GM12891 (cell line): ENCODE measurements at regions not wholly inside any gene's neighbourhood (a gene's known extent, or its start where the extent isn't known, plus 50 kb on each side); places are given as distances from the start of the nearest gene placed in this dataset.
A peak's percentile ranks its signal among the peaks of the same experiment; 100 is the strongest.

Experiments used
- DNase-seq: peaks from one replicate; pipeline ENCODE4 v3.0.0; 2011; ENCODE audit warnings: low spot score; ENCODE audit not compliant: insufficient read length
- FAIRE-seq: peaks from 2 replicates; lab custom pipeline; 2011; peaks lifted over from hg19 to GRCh38; lab: Jason Lieb, UNC
- PAX5 ChIP-seq: IDR thresholded peaks from 2 replicates; pipeline ENCODE4 v1.6.1; 2011; ENCODE audit warnings: low read length, moderate library complexity, mild to moderate bottlenecking; ENCODE audit not compliant: insufficient read depth, severe bottlenecking
- POLR2A ChIP-seq: IDR thresholded peaks from 2 replicates; pipeline ENCODE4 v1.6.1; 2011; ENCODE audit warnings: low read depth, low read length, control low read depth
- POLR2AphosphoS5 ChIP-seq: IDR thresholded peaks from 2 replicates; pipeline ENCODE4 v1.6.1; 2011; ENCODE audit warnings: low read depth, low read length, control low read depth
- POU2F2 ChIP-seq: IDR thresholded peaks from 2 replicates; pipeline ENCODE4 v1.6.1; 2011; ENCODE audit warnings: low read depth, mild to moderate bottlenecking, control low read depth, low read length, moderate library complexity
- SPI1 ChIP-seq: IDR thresholded peaks from 2 replicates; pipeline ENCODE4 v1.6.1; 2011; ENCODE audit warnings: low read depth, low read length, control low read depth
- TAF1 ChIP-seq: IDR thresholded peaks from 2 replicates; pipeline ENCODE4 v1.6.1; 2011; ENCODE audit warnings: low read depth, low read length, control low read depth

DNA sequence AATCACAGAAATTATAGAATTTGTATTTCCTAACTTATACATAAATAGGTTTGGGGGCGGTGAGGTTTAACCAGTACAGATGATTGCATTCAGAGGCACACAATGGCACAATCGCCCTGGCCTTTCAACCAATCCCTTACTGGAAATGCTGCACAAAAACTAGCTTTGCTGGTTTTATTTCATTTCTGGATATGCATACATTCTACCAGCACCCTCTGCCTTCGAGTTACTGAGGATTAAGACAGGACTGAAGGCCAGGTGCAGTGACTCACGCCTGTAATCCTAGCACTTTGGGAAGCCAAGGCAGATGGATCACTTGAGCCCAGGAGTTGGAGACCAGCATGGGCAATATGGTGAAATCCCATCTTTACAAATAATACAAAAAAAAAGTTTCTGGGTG lies 336.1 kb downstream of the ARRDC4 start:
- DNase-seq (no peak), FAIRE-seq (no peak)
- no peak for TF ChIP-seq POU2F2
- TF ChIP-seq TAF1 = no peak
- no peak for TF ChIP-seq POLR2AphosphoS5
- no peak for TF ChIP-seq POLR2A
- TF ChIP-seq SPI1 = no peak
- TF ChIP-seq PAX5 = no peak

DNA sequence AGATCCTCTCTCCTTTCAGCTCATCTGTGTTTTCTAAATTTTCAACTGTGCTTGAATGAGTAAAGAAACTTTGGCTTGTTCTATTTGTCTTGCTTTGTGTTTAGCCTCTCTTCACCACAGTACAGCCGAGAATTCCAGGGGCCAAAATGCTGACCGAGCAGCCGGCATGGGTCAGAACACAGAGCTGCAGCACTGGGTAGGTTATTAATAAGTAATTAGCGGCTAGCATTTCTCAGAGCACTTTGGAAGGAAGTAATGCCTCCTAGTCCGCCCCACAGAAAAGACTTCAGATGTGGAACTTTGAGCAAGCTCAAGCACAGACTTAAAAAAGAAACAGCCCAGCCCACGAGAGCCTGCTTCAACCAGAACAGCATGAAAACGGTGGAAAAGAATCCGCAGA lies 343.9 kb downstream of the ARRDC4 start:
- TF ChIP-seq TAF1 (no peak), POLR2A (no peak), SPI1 (no peak), PAX5 (no peak), POU2F2 (no peak), POLR2AphosphoS5 (no peak)
- DNase-seq = no peak
- no peak for FAIRE-seq

DNA sequence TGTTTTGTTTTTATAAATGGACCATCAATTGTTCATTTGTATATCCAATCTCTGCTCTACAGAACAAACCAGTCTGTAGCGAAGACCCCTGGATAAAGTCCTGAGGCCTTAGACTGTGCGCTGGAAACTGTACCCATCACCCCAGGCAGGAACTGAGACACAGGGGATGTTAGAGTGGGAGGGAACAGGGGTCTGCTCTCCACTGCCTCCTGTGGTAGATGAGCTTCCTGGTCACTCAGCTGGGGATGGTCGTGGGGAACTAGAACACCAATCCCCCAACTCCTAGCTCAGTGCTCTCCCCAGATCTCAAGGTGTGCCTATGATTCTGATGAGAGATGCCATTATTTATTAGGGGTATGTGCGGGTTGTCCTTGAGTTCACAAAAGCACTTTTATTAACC lies 340.2 kb upstream of the IGF1R start:
- no peak for TF ChIP-seq POU2F2
- no peak for TF ChIP-seq POLR2A
- TF ChIP-seq SPI1 = no peak
- no peak for TF ChIP-seq PAX5
- no peak for TF ChIP-seq POLR2AphosphoS5
- TF ChIP-seq TAF1 = no peak
- no peak for FAIRE-seq

DNA sequence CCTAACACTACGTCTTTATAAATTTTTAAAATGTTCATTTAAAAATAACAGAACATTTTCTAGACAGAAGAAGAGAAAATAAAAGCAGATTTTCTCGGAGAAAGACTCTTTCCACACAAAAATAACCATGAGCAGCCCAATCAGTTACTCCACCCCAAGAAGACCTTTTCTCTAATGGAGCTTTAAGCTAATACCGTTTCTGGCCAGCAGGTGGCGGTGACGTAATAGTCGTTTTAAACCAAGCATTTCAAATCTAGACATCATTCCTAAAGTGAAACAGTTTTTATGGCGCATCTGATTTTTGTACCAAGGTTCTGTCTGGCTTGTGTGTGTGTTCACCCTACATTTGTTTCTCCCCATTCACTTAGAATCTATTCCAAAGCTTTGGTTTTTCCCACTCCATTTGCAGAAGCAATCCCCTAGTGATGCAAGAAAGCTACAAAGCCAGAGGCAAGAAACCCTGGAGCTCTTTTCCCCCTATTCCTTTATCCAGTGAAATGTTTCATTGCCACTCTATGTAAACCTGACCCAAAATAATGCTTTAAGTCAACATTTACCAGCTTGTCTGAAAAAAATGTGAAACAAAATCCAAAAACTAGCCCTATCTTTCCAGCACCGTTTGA lies 336.7 kb upstream of the IGF1R start:
- DNase-seq (peak; percentile 35), FAIRE-seq (peak; percentile 67)
- TF ChIP-seq SPI1 = no peak
- TF ChIP-seq TAF1 = no peak
- TF ChIP-seq PAX5 = no peak
- no peak for TF ChIP-seq POLR2A
- TF ChIP-seq POU2F2 = no peak
- no peak for TF ChIP-seq POLR2AphosphoS5

More for the DNA sequence above, 340.2 kb upstream of the IGF1R start:
- no peak for DNase-seq

DNA sequence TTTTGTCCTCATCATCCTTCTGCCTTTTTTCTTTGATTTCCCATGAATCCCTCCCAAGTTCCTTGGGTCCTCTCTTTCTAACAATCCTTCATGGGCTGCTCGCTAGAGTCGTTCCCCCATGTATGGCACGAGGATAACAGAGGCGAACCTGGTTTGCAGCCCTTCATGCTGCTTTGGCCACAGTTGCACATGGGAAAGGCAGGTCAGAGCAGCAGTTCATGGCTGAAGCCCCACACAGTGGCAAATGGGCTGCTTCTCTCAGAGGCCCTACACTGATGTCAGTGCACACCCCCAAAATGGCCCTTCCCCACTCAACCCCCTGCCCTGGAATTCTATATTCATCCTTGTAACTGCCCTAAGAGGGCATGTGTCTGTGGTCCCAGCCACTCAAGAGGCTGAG lies 335.4 kb upstream of the IGF1R start:
- FAIRE-seq (no peak), DNase-seq (no peak)
- TF ChIP-seq POLR2A (no peak), POU2F2 (no peak), PAX5 (no peak), TAF1 (no peak), POLR2AphosphoS5 (no peak), SPI1 (no peak)

DNA sequence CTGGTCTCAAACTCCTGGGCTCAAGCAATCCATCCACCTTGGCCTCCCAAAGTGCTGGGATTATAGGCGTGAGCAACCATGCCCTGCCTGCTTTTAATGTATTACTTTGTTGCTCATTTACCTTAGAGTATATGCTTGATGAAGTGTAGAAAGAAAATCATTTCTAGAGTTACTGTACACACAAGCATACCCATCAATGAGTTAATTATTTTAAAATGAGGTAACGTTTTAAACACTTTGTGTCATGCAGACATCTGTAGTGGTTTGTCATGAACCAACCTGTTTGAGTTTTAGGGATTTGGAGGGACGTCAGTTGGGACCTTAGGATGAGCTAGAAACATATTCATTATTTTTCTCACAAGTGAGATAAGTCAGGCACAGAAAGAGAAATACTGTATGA lies 332.4 kb upstream of the IGF1R start:
- DNase-seq = no peak
- no peak for FAIRE-seq
- TF ChIP-seq SPI1 (no peak), POU2F2 (no peak), POLR2A (no peak), POLR2AphosphoS5 (no peak), TAF1 (no peak), PAX5 (no peak)

DNA sequence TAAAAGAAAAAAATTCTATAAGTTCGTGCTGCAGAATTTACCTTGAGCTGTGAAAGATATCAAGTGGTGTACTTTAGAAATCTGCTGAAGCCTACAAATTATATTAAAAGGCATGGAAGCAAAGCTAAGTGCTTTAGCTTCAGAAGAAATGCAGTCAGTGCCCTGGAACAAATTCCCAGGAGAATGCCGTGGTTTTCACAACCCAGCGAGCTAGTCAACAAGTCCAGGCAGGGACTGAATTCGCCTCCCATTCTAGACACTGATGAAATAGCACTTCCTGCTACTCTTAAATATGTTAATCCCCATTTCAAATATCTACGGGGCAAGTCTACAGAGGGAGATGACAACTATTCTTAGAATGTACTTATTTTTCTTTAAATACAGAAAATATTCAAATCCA lies 326.4 kb upstream of the IGF1R start:
- DNase-seq = no peak
- FAIRE-seq = no peak
- TF ChIP-seq POLR2AphosphoS5 (no peak), SPI1 (no peak), POLR2A (no peak), TAF1 (no peak), POU2F2 (no peak), PAX5 (no peak)

DNA sequence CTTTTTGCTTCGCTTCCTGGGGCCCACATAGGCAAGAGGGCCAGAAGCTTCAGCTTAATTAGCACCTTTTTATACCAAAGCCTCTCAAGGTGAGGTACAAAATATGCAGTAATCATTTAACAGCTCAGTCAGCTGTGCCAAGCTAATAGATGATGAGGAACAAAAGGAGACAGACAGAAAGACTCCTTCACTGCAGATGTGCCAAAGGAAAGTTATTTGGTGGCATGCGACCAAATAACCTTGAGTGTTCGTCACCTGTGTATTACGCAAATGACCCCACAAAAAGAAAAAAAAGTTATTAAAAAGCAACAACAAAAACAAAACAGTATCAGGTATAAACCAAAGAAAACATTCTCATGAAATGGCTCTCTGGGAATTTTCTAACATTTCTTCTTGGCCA lies 325.8 kb upstream of the IGF1R start:
- DNase-seq (no peak), FAIRE-seq (no peak)
- TF ChIP-seq PAX5 (no peak), SPI1 (no peak), POLR2A (no peak), TAF1 (no peak), POLR2AphosphoS5 (no peak), POU2F2 (no peak)

DNA sequence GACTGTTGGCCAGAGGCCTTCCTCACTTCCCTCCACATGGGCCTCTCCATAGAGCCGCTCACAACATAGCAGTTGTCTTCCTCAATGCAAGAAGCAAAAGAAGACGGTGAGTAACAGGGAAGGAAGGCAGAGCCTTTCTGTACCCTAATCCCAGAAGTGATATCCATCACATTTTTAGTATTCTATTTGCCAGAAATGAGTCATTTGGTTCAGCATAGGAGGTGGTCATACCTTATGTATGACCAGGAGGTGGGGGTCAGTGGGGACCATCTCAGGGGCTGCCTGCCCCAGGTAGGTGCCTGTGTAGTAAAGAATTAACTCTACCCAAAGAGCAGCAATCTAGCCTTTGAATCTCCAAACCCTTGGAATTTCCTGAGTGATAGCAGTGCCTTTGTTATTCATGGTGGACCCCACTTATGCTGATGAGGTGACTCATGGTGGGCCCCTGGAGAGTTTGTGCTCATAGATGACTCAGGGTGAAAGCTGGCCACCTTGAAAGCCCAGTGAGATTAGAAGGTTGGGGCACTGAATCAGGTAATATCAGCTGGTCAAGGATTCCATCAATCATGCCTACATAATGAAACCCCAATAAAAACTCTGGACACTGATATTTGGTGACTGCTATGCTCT lies 323.9 kb upstream of the IGF1R start:
- no peak for FAIRE-seq
- no peak for DNase-seq
- no peak for TF ChIP-seq POU2F2
- TF ChIP-seq POLR2A = no peak

DNA sequence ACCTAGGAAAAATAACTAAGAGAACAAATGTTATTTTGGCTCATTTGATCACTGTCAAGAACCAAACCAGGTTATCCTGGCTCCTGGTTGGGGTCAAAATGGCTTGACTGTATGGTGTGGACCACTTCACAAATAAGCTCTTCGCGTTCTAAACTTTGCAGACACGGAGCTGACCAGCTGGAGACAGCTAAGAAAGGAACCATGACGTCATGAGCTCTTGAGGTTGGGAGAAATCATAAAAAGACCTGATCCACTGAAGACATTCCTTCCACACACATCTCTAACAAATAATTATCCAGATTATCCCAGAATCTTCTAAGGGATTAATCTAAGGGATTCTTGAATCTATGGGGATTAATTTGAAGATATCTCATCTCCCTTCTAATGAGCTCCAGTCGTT lies 321.5 kb upstream of the IGF1R start:
- DNase-seq (no peak), FAIRE-seq (no peak)
- TF ChIP-seq PAX5 (no peak), SPI1 (no peak), TAF1 (no peak), POU2F2 (no peak), POLR2A (no peak), POLR2AphosphoS5 (no peak)
